Stimulated activated CD8-positive, alpha-beta memory T cell treated with anti-CD3 and anti-CD28 coated beads, Interleukin-2, amount 100 ng/mL, for 1 hour (primary cell): ENCODE measurements at regions not wholly inside any gene's neighbourhood (a gene's known extent, or its start where the extent isn't known, plus 50 kb on each side); places are given as distances from the start of the nearest gene placed in this dataset.
A peak's percentile ranks its signal among the peaks of the same experiment; 100 is the strongest.

Experiments
- DNase-seq, 2 donors: peaks; one replicate each; pipeline ENCODE4 v3.0.0-alpha.2; 2020; ENCODE audit warnings: low read depth in 2 of 2

- no peak for DNase-seq
These were observed 132.7 kb upstream of the NDUFV2 start for GRCh38 chr18:8969639-8970390.

- DNase-seq = no peak
These were observed 131.7 kb upstream of the NDUFV2 start for GRCh38 chr18:8970843-8971242.

- DNase-seq = no peak
These were observed 130.4 kb upstream of the NDUFV2 start for GRCh38 chr18:8972116-8972515.

- no peak for DNase-seq
These were observed 128.2 kb upstream of the NDUFV2 start for GRCh38 chr18:8974279-8974678.

GRCh38 chr18:8974696-8975095, 127.8 kb upstream of the NDUFV2 start:
- no peak for DNase-seq

GRCh38 chr18:8975624-8976023, 126.9 kb upstream of the NDUFV2 start:
- DNase-seq = no peak

GRCh38 chr18:8976606-8977005, 125.9 kb upstream of the NDUFV2 start:
- no peak for DNase-seq

GRCh38 chr18:8977166-8977565, 125.3 kb upstream of the NDUFV2 start:
- DNase-seq = no peak

- DNase-seq = no peak
These were observed 124.8 kb upstream of the NDUFV2 start for GRCh38 chr18:8977701-8978100.

- no peak for DNase-seq
These were observed 124.1 kb upstream of the NDUFV2 start for GRCh38 chr18:8978394-8978793.

GRCh38 chr18:8979258-8979988, 123.1 kb upstream of the NDUFV2 start:
- no peak for DNase-seq

- DNase-seq = no peak
These were observed 122.0 kb upstream of the NDUFV2 start for GRCh38 chr18:8980496-8980895.

- DNase-seq = no peak
These were observed 121.6 kb upstream of the NDUFV2 start for GRCh38 chr18:8980918-8981317.

- no peak for DNase-seq
These were observed 119.9 kb upstream of the NDUFV2 start for GRCh38 chr18:8982416-8983183.

- no peak for DNase-seq
These were observed 119.3 kb upstream of the NDUFV2 start for GRCh38 chr18:8983195-8983594.

- no peak for DNase-seq
These were observed 118.3 kb upstream of the NDUFV2 start for GRCh38 chr18:8984131-8984721.

- DNase-seq = no peak
These were observed 115.3 kb upstream of the NDUFV2 start for GRCh38 chr18:8987241-8987640.

- DNase-seq = peak; percentile 7 to 10
These were observed 114.1 kb upstream of the NDUFV2 start for GRCh38 chr18:8988260-8988871.

GRCh38 chr18:8989017-8989416, 113.5 kb upstream of the NDUFV2 start:
- DNase-seq = no peak

GRCh38 chr18:8989855-8990254, 112.6 kb upstream of the NDUFV2 start:
- no peak for DNase-seq

GRCh38 chr18:8990276-8991031, 112.0 kb upstream of the NDUFV2 start:
- no peak for DNase-seq
